Keratinocyte (primary cell): ENCODE measurements at regions not wholly inside any gene's neighbourhood (a gene's known extent, or its start where the extent isn't known, plus 50 kb on each side); places are given as distances from the start of the nearest gene placed in this dataset.

ENCODE experiments used
- CTCF ChIP-seq, 3 experiments: IDR thresholded peaks in 1 of 3; conservative IDR thresholded peaks in 1 of 3; optimal IDR thresholded peaks in 1 of 3; 2 replicates in 2 of 3; 3 replicates in 1 of 3; pipeline versions ENCODE3 to v1.5.1; 2011; ENCODE audit warnings: low read length in 3 of 3, mild to moderate bottlenecking in 3 of 3, moderate library complexity in 2 of 3, control low read depth in 1 of 3, inconsistent platforms in 1 of 3; ENCODE audit not compliant: insufficient read depth in 2 of 3; ENCODE audit errors: extremely low read depth in 1 of 3
- EZH2 ChIP-seq: IDR thresholded peaks from one replicate; pipeline ENCODE4 v1.6.1; 2012; ENCODE audit warnings: inconsistent platforms, mild to moderate bottlenecking, low read length, moderate library complexity

DNA sequence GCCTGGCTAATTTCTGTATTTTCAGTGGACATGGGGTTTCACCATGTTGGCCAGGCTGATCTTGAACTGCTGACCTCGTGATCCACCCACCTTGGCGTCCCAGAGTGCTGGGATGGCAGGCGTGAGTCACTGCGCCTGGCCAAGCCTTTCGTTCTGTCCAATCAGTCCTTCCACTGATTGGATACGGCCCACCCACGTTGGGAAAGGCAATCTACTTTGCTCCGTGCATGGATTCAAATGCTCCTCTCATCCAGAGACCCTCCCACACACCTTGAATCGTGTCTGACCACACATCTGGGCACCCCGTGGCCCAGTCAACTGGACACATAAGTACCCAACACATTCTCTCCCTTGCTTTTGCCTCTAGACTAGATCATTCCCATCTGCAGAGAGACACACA, 74.9 kb downstream of the CRLF2 start:
- TF ChIP-seq CTCF (optimal IDR thresholded peaks at IDR 0.05 in 1 of 3, IDR thresholded peaks at IDR 0.05 in 1 of 3, conservative IDR thresholded peaks at IDR 0.05 in 1 of 3; ENCODE audit: extremely low read depth in 1 of 3, insufficient read depth in 2 of 3, low read length in 3 of 3) = no peak
- TF ChIP-seq EZH2 = no peak
